ENCODE measurements at regions not wholly inside any gene's neighbourhood (a gene's known extent, or its start where the extent isn't known, plus 50 kb on each side); places are given as distances from the start of the nearest gene placed in this dataset.
"Not testable (repeated sequence)": the region's sequence is repeated elsewhere in the genome, so short reads cannot be mapped to it uniquely, and the experiment has no call there.

DNA sequence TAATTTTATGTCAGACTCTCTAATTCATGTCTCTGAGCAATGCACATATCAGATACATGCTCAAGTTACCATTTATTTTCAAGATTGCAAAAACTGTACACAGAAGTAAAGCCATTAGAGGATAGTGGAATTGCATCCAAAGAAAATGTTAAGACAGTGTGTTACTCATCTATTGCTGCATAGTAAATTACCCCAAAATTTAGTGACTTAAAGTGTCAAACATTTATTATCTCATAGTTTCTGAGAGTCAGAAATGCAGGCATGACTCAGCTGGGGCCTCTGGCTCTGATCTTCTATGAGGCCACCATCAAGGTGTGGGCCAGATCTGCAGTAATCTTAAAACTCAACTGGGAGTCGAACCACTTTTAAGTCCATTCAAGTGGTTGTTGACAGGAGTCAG is 275.2 kb downstream of the QDPR start:
- DNase-seq (ENCODE audit: low read depth): no peak

- no peak for DNase-seq (ENCODE audit: low read depth)
Observed at GRCh38 chr4:17234678-17235077, 277.2 kb downstream of the QDPR start.

DNA sequence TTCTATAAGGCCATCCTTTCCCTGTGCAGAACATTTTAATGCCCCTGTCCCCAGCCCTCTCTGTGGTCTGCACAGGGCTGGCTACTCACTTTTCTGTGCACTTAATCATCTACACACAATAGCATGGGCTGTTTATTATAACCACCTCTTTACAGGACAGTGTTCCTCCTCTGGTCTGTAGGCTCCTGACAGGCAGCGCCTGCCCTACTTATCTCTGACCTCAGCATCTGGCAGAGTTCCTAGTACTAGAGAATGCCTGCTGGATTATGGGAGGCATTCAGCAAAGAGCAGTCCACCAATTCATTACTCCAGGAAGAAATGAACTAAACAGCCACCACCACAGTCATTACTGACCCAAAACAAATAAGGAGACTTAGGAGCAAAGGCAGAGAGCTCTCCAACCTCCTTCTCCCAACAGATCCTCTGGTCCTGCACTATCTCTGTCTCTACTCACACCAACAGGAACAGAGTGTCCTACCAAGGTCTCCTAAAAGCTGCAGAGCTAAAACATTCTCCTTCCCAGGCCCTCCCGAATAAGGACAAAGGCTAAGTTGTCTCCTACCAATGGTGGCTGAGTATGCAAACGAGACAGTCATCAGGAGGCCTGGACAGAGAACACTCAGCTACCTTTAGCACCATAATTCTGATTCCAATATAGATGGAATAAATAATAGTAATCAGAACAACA is 279.2 kb downstream of the QDPR start:
- DNase-seq (ENCODE audit: low read depth): no peak

- DNase-seq (ENCODE audit: low read depth): not testable (repeated sequence)
Observed at GRCh38 chr4:17231880-17232475, 279.9 kb downstream of the QDPR start.

DNA sequence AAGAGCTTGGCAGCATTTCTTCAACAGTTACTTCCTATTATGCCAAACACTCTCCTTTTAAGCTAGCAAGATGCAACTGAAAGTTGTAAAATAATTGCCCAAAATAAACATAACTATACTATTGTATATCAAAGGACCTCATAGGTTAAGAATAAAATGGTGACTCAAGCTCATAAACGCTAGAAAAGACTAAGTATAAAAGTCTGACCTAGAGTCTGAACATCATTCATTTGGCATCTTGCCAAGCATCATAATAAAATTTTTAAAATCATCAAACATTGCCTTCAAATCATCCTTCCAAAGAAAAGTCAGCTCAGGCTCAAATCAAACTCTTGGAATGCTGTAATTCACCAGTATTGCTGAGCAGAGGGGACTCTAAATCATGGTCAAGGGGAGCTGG is 281.2 kb downstream of the QDPR start:
- no peak for DNase-seq (ENCODE audit: low read depth)

GRCh38 chr4:17220816-17221215 is 291.1 kb downstream of the QDPR start:
- DNase-seq (ENCODE audit: low read depth): no peak

DNA sequence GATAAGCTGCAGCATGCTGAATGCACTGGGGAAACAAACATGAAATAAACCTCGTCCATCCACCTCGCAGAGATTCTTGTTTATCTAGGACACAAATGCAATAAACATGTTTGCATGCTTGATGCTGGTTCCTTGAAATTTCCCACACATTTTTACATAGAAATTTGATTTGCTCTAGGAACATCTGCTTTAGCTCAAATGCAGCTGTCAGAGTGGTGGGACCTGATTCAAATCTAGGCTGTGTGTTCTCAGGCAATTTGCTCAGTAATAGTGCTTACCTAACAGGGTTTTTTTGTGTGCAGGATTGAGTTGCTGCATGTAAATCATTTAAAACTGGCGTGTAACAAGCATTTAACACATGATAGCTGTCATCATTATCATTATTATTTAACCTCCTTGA is 293.1 kb downstream of the QDPR start:
- DNase-seq (ENCODE audit: low read depth): no peak

GRCh38 chr4:17206829-17207801 is 304.8 kb downstream of the QDPR start:
- no peak for DNase-seq (ENCODE audit: low read depth)

DNA sequence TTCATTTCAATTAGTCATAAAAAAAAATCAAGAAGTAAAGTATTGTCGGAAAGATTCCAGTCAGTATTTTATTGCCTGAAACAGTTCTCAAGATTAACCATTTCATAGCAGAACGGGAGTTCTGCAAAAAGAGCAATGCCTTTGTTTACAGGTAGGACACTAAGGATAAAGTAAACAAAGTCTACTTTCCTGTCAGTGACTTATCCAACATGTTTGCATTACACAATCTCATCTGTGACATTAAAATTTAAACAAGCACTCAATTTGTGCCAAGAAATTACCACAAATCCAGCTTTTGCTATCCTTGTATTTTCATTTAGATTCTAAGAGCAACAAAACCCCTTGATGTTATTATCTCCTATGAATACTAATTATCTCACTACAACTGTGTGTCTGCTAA is 306.5 kb upstream of the LDB2 start:
- DNase-seq (ENCODE audit: low read depth): no peak

DNA sequence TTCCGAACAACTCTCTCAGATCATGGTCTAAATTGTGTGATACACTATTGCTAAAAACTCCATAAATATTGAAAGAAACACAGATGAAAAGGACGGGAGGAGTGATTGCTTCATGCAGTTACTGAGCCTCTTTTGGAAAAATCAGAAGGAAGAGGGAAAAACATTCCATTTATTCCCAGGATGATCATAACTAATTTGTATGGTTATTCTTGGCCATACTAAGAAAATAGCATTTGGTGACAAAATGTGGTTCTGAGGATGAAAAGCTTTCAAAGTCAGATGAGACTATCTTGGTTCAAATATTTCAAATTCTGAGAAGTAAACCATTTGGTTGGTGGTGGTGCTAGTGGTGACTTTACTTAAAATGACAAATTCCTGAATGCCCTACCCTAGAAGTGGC is 305.4 kb upstream of the LDB2 start:
- DNase-seq (ENCODE audit: low read depth): no peak

DNA sequence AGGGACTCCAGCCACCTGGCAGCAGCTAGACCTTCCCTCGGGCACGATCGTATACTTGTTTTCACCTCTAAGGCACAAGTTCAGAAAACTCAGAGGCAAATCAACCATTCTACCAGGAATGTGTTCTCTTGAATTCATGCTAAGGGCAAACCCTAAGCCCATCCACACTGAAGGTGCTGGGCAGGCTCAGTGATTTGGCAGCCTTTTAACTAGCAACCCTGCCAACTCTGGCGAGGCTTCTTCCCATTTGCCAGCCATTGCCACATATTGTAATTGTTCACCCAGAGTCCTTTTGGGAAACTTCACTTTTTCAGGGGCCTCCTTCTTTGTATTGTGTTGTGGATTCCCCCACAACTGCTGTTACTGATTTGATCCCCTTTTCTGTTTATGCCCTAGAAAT is 298.6 kb upstream of the LDB2 start:
- DNase-seq (ENCODE audit: low read depth): no peak

DNA sequence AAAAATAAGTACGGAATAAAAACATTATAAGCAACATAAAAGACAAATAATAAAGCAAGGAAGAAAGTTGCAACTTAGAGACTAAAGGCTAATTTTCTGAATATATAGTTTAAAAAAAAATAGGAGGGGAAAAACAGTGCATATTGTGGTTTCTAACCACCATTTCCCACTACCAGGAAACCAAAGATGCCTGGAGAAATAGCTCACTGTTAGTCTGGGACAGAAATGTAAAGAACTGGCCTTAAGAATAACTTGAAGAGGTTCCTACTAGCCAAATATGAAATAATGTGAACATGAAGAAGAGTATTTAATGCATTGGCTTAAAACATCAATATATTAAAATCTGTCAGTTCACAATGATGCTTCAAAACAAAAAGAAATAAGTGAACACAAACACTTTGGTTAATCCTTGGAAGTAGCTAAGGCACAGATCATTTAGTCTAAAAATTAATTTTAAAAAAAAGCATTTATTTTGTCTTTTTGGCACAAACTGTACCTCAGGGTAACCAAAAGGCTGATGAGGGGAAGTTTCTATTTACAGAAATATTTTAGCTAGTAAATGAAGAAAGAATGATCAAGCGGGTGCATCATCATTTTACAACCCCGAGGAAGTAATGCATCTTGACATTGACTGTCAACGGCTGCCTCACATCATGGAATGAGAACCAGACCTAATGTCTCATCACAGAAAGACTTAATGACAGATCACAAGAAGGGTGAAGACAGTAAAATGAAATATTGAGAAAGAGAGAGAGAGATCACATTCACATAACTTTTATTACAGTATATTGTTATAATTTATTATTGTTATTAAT is 297.2 kb upstream of the LDB2 start:
- DNase-seq (ENCODE audit: low read depth): no peak

DNA sequence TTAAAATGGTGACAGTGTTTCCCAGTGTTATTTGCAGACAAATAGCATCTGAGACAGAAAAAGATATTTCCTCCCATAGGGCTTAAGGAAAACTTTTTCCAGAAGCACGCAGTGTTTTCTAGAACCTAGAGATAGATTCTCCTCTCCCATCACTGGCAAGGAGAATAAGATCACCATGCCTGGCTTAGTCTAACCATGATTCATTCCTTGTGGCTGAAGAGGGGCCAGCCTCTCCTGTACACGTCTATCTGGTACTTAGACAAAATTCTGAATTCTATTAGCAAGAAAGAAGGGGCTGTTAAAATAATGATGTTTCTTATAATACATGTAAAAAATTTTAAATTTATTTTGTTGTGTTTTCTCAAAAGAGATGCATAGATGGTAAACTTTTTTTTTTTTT is 296.1 kb upstream of the LDB2 start:
- no peak for DNase-seq (ENCODE audit: low read depth)

DNA sequence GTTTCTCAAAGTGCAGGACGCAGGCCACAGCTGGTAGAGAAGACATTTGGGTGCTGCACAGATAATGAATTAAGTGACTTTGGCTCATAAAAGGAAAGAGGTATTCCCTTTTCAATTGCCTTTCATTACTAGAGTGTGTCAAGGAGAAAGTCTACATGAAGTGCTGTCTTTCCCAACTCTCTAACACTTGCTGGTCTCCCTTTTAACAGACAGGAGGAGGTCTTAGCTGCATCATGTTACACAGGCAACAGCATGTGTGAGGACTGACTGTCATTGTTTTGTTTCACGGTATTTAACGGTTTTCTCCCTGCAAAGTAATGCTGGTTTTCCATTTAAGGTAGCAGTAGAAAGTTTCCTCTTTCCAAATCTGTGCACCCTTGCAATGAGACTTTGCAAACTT is 291.3 kb upstream of the LDB2 start:
- DNase-seq (ENCODE audit: low read depth): no peak

DNA sequence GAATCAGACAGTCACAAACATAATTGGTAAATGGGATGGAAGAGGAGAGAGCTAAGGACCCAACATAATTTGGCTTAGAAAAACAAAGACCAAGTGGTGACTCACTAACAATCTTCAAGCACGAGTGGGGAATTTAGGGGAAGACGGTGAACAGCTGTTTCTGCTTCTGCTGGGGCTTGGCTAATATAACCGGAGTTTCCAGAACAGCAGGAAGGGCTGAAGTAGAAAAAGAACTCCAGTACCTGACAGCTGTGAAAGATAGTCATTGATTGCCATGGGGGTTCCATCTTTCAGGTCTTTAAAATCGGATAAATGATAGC is 290.9 kb upstream of the LDB2 start:
- no peak for DNase-seq (ENCODE audit: low read depth)

- no peak for DNase-seq (ENCODE audit: low read depth)
Observed at GRCh38 chr4:17188547-17189400, 290.3 kb upstream of the LDB2 start.

GRCh38 chr4:17188125-17188524 is 289.7 kb upstream of the LDB2 start:
- no peak for DNase-seq (ENCODE audit: low read depth)

DNA sequence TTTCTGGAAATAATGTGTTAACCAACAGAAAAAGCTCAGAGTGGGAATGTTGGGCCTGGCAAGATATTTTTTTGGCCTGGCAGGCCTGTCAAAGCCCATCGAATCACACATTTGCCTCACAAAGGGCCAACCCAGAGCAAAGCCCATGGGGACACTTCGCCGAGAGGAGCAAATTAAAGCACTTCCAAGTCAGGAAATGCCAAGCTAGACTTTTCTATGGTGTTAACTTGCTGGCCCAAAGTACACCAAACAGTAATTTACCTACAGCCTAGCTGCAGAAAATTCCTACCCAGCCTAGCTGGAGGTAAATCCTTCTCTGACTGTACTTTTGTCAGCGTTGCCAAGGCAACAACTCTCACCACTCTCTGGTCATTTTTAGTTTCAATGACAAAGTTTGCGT is 288.6 kb upstream of the LDB2 start:
- DNase-seq (ENCODE audit: low read depth): no peak

GRCh38 chr4:17182888-17183287 is 284.4 kb upstream of the LDB2 start:
- no peak for DNase-seq (ENCODE audit: low read depth)

- DNase-seq (ENCODE audit: low read depth): no peak
Observed at GRCh38 chr4:17174751-17175150, 276.3 kb upstream of the LDB2 start.

DNA sequence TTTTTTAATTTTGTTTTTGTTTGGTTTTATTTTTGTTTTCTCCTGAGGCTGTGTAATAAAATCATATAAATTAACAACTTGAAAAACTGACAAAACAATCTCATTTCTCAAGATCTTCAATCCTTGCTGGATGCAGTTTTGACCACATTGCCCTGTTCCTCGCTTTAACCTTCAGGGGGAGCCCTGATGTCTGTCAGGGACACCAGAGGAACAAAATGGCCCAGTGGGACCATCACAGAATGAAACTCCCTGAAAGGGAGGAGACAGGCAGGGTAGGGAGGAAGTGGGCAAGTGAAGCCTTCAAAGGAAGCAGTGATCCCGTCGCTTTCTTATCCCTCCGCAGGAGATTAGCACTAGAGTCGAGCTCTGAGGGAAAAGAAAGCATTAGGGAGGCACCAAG is 274.9 kb upstream of the LDB2 start:
- no peak for DNase-seq (ENCODE audit: low read depth)
